GM18502 (cell line): ENCODE measurements at regions not wholly inside any gene's neighbourhood (a gene's known extent, or its start where the extent isn't known, plus 50 kb on each side); places are given as distances from the start of the nearest gene placed in this dataset.

ENCODE experiments used
- ATAC-seq: cut with Tn5 transposase; IDR thresholded peaks from one replicate; pipeline ENCODE4 v1.9.1; 2021; ENCODE audit warnings: mild to moderate bottlenecking; ENCODE audit not compliant: unreplicated experiment, poor library complexity

DNA sequence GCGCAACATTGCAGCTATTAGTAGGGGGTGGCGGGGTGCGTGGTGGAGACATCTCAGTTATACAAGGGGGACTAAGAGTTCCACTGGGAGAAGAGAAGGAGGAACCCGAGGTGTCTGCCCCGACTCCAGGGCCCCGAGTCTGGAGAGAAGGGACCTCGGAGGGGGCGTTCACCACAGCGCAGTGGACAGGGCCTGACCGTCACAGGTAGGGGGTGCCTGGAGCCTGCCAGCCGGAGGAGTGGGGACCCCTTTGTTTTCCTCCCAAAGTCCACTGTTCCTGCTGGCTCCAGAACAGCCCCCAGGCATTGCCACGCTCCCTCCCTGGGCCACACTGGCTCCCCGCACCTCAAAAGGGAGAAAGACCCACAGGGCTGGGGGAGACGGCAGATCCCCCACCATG is 175.9 kb upstream of the TNRC6C start:
- ATAC-seq: no peak

DNA sequence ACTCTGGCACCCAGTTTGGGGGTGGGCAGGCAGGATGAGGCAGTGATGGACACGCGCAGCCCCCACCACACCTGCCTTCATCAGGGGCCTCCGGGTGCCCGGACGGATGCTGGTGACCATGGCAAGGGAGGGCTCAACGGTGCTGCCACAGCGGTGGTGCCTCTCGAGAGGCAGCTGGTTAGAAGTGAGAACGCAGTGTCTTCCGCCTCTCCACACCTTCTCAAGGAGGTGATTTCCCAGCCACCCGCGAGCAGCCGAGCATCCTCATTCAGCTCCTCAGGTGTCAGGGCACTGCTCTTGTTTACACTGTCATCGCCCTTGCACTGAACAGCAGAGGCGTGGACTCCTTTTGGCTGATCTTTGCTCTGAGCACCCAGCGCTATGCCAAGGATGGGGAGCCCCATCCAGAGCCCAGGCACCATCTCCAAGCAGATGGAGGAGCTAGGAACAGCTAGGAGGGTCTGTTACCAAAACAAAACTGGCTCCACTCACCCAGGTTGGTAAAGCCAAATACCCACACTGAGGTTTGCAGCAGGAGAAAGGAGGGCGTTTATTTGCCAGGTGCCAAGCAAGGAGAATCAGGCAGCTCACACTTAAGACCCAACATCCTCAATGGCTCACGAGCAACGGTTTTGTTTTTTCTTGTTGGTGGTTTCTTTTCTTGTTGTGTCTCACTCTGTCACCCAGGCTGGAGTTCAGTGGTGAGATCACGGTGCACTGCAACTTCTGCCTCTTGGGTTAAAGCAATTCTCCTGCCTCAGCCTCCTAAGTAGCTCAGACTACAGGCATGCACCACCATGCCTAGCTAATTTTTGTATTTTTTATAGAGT is 174.3 kb upstream of the TNRC6C start:
- no peak for ATAC-seq

DNA sequence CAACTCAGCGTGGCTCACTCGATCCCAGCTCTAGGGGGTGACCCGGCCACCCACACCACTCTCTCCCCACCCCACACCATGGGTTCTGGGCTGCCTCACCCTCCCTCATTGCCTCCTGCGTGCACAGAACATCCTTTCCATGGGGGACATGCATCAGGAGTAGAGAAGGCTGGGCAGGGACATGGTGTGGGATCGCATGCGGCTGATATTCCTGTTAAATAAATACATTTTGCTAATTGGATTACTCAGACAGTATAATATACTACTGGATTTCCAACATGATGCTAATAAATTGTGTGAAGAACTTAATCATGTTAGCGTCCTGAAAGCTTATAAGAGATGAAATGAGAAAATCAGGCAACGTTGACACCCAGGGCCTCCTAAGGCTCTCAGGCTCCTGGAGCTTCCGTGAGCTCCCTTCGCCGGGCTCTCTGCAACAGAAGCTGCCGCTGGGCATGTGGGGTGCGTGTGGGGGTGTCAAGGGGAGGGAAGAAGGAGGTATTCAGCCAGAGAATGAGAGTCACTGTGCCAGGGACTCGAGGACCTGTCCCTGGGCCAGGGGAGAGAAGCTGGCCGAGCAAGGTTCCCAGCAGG is 173.1 kb upstream of the TNRC6C start:
- ATAC-seq: no peak

DNA sequence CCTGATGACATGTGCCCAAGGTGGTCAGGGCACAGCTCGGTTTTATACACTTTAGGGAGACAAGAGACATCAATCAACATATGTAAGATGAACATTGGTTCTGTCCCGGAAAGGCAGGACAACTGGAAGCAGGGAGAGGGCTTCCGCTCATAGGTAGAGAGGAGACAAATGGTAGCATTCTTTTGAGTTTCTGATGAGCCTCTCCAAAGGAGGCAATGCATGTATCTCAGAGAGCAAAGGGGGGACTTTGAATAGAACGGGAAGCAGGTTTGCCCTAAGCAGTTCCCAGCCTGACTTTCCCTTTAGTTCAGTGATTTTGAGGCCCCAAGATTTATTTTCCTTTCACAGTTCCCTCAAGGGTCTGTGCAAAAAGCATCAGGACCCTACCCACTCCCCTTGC is 172.4 kb upstream of the TNRC6C start:
- ATAC-seq: no peak

DNA sequence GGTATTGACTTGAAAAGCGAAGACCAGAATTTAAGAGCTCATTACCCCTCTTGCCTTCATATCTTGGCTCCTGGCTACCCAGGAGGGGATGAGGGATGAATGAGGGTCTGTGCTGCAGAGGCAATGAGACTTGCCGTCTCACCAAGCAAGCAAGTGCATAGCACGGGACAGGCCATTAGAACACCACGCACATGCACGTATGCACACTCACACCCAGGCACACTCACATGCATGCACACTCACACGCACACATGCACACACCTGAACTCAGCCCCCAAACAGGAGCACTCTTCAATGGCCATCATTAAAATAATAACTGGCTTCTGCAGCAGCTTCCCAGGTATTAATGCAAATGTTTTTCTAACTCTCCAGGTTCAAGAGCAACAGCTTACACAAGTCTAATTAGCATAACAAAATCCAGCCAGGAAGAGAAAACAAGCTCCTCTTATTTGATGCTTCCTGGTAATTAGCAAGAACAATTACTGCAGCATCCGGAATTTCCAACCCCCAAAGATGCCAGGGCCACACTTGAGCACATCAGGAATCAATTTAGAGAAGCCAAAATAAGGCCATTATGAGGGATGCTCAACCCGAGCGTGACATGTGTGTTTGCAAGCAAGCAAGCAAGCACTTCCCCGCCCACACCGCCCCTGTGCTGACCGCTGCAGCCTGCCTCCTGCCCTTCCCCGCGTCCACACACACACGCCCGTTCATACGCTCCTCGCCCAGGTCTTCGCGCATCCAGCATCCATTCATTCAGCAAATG is 171.6 kb upstream of the TNRC6C start:
- ATAC-seq: no peak

DNA sequence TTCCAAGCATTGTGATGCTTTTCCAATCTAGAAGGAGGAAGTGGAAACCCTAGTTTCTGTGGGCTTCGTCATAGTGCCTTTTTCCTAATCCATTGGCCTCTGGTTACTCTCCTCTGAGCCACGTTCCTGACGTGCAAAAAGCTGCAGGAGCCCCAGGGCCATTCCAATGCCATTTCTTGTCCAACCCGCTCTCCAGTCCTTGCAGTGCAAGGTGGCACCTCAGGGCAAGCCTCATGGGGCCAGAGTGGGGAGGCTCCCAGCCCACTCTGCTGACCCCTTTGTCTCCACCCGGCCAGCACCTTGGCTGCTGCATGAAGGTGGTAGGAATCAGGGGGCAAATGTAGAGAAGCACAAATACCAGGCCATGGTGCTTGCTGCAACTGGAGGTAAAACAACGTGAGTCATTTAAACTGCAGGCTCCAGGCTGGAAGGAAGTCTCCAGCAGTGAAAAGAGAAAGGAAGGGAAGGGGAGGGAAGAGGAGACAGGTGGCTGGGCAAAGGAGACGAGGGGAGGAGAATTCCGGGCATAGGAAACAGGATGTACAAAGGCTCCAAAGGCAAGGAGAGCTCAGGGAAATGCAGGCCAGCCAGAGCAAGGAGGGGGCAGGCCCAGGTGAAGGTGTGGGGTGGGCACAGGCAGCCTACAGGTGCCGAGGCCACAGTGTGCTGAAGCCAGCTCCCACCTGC is 168.2 kb upstream of the TNRC6C start:
- no peak for ATAC-seq

DNA sequence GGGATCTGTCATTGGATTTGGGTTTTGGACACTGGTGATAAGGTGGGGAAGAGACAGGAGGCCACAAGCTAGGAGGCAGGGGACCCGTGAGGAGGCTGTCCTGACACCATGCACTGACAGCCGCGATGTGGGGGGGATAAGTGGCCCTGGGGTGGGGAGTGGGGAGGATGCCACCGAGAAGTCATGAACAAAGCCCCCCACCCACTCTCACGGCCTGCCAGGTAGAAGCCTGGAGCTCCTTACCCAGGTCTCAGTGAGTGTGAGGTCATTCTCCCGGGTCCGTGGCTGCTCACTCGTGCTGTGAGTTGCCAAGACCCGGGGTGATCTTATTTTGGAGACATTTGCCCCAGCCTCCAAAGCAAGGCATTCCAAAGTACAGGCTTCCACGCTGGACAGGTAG is 165.9 kb upstream of the TNRC6C start:
- no peak for ATAC-seq

DNA sequence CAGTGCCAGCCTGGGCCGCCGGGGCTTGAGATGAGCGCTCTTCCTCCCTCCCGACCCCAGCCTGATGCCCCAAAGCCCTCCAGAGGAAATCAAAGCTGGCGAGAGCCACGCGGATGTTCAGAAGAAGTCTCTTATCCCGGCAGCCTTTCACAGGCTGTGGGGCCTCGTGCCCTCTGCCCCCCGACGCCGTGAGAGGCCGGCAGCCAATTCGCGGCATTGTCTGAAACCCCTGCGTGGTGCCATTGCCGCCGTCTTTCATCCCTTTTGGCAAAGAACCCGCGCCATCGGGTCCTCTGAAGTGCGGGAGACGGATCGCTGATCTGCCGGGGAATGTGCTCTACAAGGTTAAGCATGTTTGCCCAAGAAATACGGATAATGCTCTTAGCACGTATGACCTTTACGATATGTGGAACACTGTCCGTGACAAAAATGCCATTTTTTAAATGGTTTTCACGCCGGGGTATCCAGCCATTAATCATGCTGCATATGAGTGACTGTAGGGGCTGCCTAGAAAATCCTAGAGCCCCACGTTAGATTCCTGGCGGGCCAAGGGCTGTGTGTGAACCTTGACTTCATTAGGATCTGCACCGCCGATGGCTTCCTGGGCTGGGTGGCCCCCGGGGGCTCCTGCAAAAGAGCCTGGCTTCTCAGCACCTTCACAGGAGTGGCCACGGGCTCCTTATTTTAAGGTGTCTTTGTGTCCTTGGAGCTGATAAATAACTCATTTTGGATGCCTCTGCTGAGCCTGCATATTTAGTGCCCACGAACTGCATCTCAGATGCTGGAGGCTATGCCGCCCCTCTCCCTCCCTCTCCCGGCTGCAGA is 165.1 kb upstream of the TNRC6C start:
- ATAC-seq: no peak

DNA sequence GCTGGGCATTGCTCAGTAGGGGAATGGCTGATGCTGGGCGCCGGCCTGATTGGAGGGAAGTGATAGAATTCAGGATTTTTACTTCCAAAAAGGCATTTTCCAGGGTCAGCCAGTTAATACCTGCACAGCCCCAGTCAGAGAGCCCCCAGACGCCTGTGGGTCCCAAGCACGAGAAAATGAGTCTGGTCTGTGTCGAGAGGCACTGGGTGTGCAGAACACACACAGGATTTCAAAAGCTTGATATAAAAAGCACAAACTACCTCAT is 164.6 kb upstream of the TNRC6C start:
- no peak for ATAC-seq

DNA sequence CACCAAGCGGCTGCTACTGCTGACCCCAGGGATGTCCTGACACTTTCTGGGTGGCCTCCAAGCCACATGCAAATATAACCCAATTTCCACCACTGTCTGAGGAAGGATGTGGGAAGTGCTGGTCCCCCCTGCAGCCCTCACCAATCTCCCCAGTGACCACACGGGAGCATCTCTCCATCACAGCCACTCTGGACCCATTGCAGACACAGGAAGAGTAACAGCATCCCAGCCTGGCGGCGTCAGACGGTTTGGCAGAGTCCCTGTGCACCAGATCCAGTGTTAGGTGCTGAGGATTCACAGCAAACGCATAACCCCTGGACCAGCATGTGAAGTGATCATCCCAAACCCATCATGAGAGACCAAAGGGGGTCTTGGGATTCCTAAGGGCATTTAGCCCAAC is 163.7 kb upstream of the TNRC6C start:
- no peak for ATAC-seq

DNA sequence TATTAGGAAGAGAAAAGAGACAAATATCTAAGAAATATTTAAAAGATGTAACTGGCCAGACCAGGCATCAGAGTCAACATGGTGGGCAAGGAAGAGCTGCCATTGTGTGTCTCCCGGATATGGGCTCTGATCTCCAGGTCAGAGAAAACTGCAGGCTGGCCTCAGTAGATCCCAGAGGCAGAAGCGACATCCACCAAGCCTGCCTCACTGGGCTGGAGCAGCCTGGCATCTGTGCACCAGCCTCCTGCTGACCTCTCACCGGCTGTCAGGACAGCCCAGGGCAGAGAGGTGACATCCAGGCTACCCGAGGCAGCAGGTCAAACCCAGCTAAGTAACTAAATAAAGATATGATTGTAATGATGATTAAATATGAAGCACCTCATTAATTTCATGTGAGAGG is 162.8 kb upstream of the TNRC6C start:
- ATAC-seq: no peak

DNA sequence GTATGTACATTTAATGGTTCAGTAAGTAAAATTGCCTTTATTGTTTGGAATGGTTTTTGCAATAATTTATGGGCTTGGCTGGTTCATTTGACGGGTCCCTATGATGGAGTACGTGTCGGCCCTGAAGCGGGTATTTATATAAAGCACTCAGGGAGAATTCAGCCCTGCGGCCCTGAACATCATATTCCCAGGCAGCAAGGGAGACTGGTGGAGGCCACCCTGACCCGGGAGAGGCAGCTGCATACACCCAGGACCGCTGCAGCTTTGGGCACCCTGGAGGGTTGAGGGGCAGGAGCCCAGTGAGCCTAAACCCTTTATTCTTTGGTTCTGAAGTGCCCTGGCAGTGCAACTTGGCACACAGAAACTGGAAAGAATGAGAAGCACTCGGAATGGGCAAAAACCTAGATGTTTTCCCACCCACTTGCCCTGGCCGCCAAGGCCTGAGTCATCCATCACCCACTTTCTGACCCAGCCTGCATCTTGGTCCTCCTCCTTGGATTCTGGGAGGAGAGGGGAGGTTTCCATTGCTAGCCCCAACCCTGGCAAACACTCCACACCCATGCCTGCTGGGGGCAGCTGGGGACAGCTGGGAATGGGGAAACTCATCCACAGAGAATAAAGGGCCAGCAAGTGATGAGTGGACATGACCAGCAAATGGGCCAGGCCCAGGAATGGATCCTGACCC is 162.2 kb upstream of the TNRC6C start:
- ATAC-seq: no peak

DNA sequence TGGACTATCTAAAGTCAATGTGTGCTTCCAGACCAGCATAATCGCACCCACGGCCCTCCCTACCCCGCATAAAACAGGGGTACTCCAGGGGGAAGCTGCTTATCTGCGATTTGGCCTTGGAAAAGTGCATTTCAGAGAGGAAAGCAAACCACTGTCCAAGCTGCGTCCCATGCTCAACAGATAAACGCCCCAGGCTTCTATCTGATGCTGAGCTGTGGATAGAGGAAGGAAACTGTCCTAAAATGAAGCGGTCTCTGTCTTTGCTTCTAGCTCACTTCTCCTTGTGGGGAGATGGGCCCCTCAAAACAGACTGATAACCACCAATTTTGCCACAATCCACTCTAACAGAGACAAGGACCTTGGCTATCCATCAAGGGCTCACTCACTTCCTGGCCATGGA is 160.5 kb upstream of the TNRC6C start:
- ATAC-seq: no peak

DNA sequence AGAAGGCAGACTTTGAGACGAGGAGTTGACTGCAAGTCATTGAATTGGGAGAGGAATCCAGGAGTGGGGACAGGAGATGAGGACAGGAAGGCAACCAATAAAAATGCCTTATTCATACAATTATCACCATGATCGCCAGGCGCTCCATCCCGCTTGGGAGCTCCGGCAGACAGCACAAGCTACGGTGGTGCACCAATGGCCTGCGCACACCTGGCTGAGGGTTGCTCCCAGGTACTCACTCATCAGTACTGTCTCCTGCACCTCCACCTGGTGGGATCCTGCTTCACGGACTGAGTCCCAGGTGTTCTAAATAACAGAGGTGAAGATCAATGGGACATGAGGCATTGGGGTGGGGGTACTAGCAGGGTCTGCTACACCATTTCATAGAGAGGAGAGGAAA is 160.0 kb upstream of the TNRC6C start:
- no peak for ATAC-seq

DNA sequence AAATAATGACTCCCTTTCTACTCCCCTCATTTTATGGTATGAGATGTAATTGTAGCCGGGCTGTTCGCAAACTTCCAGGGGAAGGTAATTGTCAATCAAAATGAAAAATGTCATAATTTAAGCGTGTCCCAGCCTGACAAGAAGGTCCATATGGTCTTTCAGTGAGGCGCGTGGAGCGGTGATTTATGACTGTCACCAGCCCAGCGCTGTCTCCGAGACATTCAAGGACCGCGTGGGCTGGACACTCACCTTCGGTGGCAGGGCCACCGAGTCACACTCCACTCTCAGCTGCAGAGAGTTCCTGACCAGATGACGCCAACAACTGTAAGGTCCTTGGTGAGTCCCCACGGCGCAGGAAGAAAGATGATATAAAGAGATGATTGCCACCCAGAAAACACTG is 157.7 kb upstream of the TNRC6C start:
- no peak for ATAC-seq

DNA sequence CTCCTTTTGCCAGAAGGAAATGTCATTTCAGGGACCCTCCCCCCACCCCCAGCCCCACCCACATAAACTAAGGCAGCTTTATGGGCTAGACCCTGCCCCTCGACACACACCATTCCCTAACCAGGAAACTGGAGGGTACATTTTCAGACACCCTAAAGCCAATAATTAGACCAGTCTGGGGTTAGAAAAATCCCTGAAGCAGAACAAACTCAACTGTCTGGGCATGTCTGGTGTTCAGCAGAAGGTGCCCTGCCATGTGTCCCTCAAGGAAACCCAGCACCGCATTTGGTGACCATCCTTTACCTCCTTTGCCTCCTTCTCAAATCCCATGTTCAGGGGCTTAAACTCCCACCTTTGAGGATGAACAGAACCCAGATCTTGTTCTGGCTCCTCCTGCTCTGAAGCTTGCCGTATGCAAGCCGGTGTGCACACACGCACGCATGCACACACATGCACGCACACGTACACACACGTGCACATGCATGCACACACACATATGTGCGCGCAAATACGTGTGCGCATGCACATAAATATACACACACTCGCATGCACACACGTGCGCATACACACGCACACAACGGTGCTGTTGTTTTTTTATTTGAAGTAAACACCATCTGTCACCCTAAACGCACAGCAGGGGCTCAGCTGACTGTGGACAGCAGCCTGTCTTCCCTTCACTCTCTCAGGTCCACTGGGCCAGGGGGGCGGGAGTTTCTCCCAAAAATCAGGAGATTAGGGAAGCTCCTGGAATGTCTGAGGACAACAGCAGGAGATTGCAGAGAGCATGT is 156.8 kb upstream of the TNRC6C start:
- ATAC-seq: no peak

DNA sequence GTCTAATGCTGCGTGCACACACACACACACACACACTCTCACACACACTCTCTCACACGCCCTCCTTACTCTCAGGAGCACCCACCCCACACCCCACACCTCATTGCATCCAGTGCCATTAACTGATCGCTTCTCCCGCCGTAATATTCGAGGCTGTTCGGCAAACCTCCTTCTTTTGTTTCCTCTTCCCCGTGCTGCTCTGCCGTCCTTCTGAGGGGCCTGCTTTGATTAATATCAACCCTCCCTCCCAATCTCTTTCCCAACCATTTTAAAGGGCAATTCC is 156.2 kb upstream of the TNRC6C start:
- no peak for ATAC-seq

DNA sequence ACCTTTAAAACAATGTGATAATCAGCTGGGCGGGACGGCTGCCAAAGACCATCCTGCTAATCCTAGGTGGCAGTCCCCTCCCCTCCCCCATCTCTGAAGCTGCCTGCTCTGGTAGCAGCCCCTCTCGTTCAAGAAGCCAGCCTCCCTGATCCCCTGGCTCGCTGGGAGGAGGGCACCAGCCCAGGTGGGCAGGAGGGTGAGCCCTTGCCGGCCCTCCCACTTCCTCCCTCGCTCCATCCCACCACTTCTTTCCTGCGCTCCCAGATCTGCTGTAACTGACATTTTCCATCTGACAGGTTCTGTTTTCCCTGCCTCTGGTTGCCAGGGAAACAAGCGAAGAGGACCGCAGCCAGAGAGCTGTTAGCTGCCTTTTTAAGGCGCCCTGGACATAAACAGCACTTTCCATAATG is 155.7 kb upstream of the TNRC6C start:
- ATAC-seq: no peak

DNA sequence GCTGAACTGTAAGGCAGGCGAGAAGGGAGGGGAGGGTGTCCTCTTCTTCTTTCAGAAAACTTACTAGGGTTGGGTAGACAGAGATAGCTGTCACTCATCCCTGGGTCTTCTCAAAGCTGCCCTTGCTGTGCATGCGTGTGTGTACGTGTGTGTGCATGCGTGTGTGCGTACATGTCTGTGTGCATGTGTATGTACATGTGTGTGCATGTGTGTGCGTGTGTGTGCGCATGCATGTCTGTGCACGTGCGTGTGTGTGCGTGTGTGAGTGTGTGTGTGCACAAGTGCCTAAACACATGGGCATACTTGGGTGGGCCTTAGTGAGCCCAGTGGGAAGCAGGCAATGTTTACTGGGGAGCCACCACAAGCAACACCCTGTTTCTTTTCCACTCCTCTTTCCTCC is 154.8 kb upstream of the TNRC6C start:
- no peak for ATAC-seq
